SK-N-SH treated with all-trans-retinoic acid at 6 μM for 48 hours (cell line): ENCODE measurements at regions not wholly inside any gene's neighbourhood (a gene's known extent, or its start where the extent isn't known, plus 50 kb on each side); places are given as distances from the start of the nearest gene placed in this dataset.

Source experiments
- ATAC-seq: fragments of 200-7000 bp; cut with Tn5 transposase; 3 replicates; pipeline ENCODE4 v1.9.1; 2020; ENCODE audit warnings: mild to moderate bottlenecking, moderate library complexity
- ARNTL ChIP-seq: fragments of 450-650 bp; formaldehyde crosslinking; IDR thresholded peaks from 2 replicates; pipeline ENCODE4 v1.5.0; 2020; ENCODE audit warnings: low read depth, mild to moderate bottlenecking, moderate library complexity, borderline replicate concordance
- BACH2 ChIP-seq: fragments of 250-450 bp; sonication (Bioruptor Pico); IDR thresholded peaks from 2 replicates; pipeline ENCODE4 v1.9.0; 2021; ENCODE audit warnings: mild to moderate bottlenecking, borderline replicate concordance
- CSDC2 ChIP-seq: fragments of 250-450 bp; sonication (Bioruptor Pico); IDR thresholded peaks from 2 replicates; pipeline ENCODE4 v1.5.0; 2020; ENCODE audit warnings: mild to moderate bottlenecking, moderate library complexity
- CSRNP3 ChIP-seq: fragments of 250-450 bp; sonication (Bioruptor Pico); IDR thresholded peaks from 2 replicates; pipeline ENCODE4 v1.5.1; 2021; ENCODE audit warnings: mild to moderate bottlenecking, moderate library complexity
- ESRRG ChIP-seq: fragments of 250-450 bp; sonication (Bioruptor Pico); IDR thresholded peaks from 2 replicates; pipeline ENCODE4 v1.6.1; 2021; ENCODE audit warnings: mild to moderate bottlenecking
- GLIS3 ChIP-seq: fragments of 250-450 bp; sonication (Bioruptor Pico); IDR thresholded peaks from 2 replicates; pipeline ENCODE4 v1.5.0; 2020; ENCODE audit warnings: mild to moderate bottlenecking, moderate library complexity
- ISL1 ChIP-seq: fragments of 250-450 bp; sonication (Bioruptor Pico); IDR thresholded peaks from 2 replicates; pipeline ENCODE4 v2.1.2; 2022; ENCODE audit warnings: mild to moderate bottlenecking, moderate library complexity
- PATZ1 ChIP-seq: fragments of 250-450 bp; sonication (Bioruptor Pico); IDR thresholded peaks from 2 replicates; pipeline ENCODE4 v1.8.0; 2020; ENCODE audit warnings: mild to moderate bottlenecking, moderate library complexity, borderline replicate concordance
- POU6F1 ChIP-seq: fragments of 250-450 bp; sonication (Bioruptor Pico); IDR thresholded peaks from 2 replicates; pipeline ENCODE4 v1.8.0; 2021; ENCODE audit warnings: low read depth, mild to moderate bottlenecking, moderate library complexity, borderline replicate concordance
- PPARA ChIP-seq: fragments of 250-450 bp; sonication (Bioruptor Pico); IDR thresholded peaks from 2 replicates; pipeline ENCODE4 v1.5.0; 2020; ENCODE audit warnings: mild to moderate bottlenecking, borderline replicate concordance
- RARB ChIP-seq: fragments of 250-450 bp; sonication (Bioruptor Pico); IDR thresholded peaks from 2 replicates; pipeline ENCODE4 v1.8.0; 2021; ENCODE audit warnings: mild to moderate bottlenecking, moderate library complexity
- SNAI2 ChIP-seq: fragments of 250-450 bp; sonication (Bioruptor Pico); IDR thresholded peaks from 2 replicates; pipeline ENCODE4 v1.5.0; 2020; ENCODE audit warnings: mild to moderate bottlenecking, moderate library complexity
- TCF4 ChIP-seq: fragments of 250-450 bp; sonication (Bioruptor Pico); IDR thresholded peaks from 2 replicates; pipeline ENCODE4 v1.8.0; 2021; ENCODE audit warnings: mild to moderate bottlenecking, moderate library complexity, borderline replicate concordance
- TSHZ2 ChIP-seq: fragments of 250-450 bp; sonication (Bioruptor Pico); IDR thresholded peaks from 2 replicates; pipeline ENCODE4 v1.5.0; 2020; ENCODE audit warnings: mild to moderate bottlenecking, moderate library complexity
- ZC3H10 ChIP-seq: fragments of 250-450 bp; sonication (Bioruptor Pico); IDR thresholded peaks from 2 replicates; pipeline ENCODE4 v1.5.1; 2021; ENCODE audit warnings: mild to moderate bottlenecking, moderate library complexity
- ZFP3 ChIP-seq: fragments of 250-450 bp; sonication (Bioruptor Pico); IDR thresholded peaks from 2 replicates; pipeline ENCODE4 v1.5.0; 2020; ENCODE audit warnings: mild to moderate bottlenecking, moderate library complexity
- ZFP30 ChIP-seq: fragments of 450-650 bp; formaldehyde crosslinking; IDR thresholded peaks from 2 replicates; pipeline ENCODE4 v1.5.0; 2022; ENCODE audit warnings: mild to moderate bottlenecking, moderate library complexity
- ZNF565 ChIP-seq: fragments of 450-650 bp; formaldehyde crosslinking; conservative IDR thresholded peaks from 2 replicates; pipeline ENCODE4 v1.5.0; 2020; ENCODE audit warnings: low read depth, mild to moderate bottlenecking, moderate library complexity
- ZNF70 ChIP-seq: fragments of 450-650 bp; formaldehyde crosslinking; IDR thresholded peaks from 2 replicates; pipeline ENCODE4 v1.5.0; 2020; ENCODE audit warnings: mild to moderate bottlenecking, moderate library complexity
- ZNF8 ChIP-seq: fragments of 450-650 bp; formaldehyde crosslinking; IDR thresholded peaks from 2 replicates; pipeline ENCODE4 v1.5.0; 2020; ENCODE audit warnings: mild to moderate bottlenecking, moderate library complexity

- TF ChIP-seq ISL1 (no peak), GLIS3 (CRISPR knock-in tag) (no peak), TSHZ2 (CRISPR knock-in tag) (no peak), CSDC2 (no peak)
Observed at GRCh38 chr7:49174396-49174795, 250.0 kb downstream of the CDC14C start.

GRCh38 chr7:49187543-49188268 is 263.4 kb downstream of the CDC14C start:
- ATAC-seq, result no peak
- TF ChIP-seq RARB (no peak), ZNF8 (CRISPR knock-in tag) (no peak), ZFP3 (CRISPR knock-in tag) (no peak), PATZ1 (CRISPR knock-in tag) (no peak), ESRRG (CRISPR knock-in tag) (no peak), POU6F1 (CRISPR knock-in tag) (no peak), PPARA (no peak), ARNTL (no peak), TCF4 (CRISPR knock-in tag) (no peak), TSHZ2 (CRISPR knock-in tag) (no peak), ISL1 (no peak), ZFP30 (CRISPR knock-in tag) (no peak), SNAI2 (no peak), ZC3H10 (CRISPR knock-in tag) (no peak), CSRNP3 (CRISPR knock-in tag) (no peak), BACH2 (no peak), GLIS3 (CRISPR knock-in tag) (no peak), ZNF70 (CRISPR knock-in tag) (no peak), ZNF565 (CRISPR knock-in tag) (no peak), CSDC2 (no peak)
- TF ChIP-seq, all 23 proteins: peak for 0

More at GRCh38 chr7:49174396-49174795, 250.0 kb downstream of the CDC14C start:
- ATAC-seq, result no peak
